GM12874 (cell line): ENCODE measurements at regions not wholly inside any gene's neighbourhood (a gene's known extent, or its start where the extent isn't known, plus 50 kb on each side); places are given as distances from the start of the nearest gene placed in this dataset.

Source experiments
- TF ChIP-seq, protein P1 (sequence below): IDR thresholded peaks from 2 replicates; pipeline ENCODE4 v1.5.1; 2011; ENCODE audit warnings: low read depth, mild to moderate bottlenecking, control low read depth, low read length, moderate library complexity; ENCODE audit not compliant: insufficient read depth

DNA sequence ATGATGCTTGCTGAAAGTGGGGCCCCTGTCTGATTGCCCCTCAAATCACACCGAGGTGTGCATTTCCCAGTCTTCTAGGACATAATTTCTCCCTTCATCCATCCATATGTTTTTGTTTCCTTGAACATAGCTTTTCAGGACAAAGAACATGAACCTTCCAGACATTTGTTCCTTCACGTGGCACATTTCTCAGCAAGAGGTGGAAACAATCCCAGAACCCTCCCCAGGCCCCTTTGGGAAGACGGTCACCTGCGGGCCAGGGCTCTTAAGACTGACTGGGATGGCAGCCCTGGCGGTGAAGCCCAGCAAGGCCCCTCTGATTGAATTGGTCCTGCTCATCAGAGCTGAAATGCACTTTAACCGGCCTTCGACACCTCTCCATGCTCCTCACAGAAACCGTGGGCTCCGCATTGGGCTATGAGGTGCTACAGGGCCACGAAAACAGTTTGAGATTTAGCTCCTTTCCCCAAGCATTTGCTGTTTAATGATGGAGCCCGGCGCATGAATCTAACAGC lies 522.5 kb upstream of the DPP6 start:
- TF ChIP-seq, protein P1, sequence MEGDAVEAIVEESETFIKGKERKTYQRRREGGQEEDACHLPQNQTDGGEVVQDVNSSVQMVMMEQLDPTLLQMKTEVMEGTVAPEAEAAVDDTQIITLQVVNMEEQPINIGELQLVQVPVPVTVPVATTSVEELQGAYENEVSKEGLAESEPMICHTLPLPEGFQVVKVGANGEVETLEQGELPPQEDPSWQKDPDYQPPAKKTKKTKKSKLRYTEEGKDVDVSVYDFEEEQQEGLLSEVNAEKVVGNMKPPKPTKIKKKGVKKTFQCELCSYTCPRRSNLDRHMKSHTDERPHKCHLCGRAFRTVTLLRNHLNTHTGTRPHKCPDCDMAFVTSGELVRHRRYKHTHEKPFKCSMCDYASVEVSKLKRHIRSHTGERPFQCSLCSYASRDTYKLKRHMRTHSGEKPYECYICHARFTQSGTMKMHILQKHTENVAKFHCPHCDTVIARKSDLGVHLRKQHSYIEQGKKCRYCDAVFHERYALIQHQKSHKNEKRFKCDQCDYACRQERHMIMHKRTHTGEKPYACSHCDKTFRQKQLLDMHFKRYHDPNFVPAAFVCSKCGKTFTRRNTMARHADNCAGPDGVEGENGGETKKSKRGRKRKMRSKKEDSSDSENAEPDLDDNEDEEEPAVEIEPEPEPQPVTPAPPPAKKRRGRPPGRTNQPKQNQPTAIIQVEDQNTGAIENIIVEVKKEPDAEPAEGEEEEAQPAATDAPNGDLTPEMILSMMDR: no peak

GRCh38 chr7:153530441-153530840 lies 521.8 kb upstream of the DPP6 start:
- TF ChIP-seq, protein P1: no peak

DNA sequence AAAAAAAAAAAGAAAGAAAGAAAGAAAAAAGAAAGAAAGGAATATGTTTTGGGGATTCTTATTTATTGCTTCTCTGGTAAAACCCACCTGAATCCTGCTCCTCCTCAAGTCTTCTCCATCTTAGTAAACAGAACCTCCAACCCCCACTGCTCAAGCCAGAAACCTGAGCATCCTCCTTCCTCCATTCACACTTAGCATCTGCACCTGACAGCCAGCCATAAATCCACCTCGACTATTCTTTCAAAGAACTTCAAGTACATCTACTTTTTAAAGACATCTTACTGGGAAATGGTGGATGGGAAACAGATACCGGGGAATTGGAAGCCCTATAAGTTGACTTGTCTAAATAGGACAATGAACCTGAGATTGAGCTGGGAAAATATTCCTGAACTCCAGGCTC lies 519.9 kb upstream of the DPP6 start:
- TF ChIP-seq, protein P1: no peak

DNA sequence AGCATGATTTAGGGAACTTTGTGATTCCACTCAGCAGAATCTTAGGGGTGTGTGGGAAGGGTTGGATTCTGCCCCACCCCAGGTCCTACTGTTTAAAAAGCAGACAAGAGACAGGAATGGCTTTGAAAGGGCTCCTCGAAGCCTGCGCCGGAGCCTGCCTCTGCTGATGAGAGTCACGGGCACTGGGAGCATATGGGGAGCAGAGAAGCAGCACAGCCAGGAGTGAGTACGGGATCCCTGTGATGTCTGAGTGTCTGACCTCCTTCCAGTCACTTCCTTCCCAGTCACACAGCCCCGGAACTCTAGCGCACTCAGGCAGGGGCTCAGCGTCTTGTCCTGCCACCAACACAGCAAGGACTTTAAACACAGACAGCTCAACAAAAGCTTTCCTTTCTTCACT lies 514.9 kb upstream of the DPP6 start:
- TF ChIP-seq, protein P1: no peak

DNA sequence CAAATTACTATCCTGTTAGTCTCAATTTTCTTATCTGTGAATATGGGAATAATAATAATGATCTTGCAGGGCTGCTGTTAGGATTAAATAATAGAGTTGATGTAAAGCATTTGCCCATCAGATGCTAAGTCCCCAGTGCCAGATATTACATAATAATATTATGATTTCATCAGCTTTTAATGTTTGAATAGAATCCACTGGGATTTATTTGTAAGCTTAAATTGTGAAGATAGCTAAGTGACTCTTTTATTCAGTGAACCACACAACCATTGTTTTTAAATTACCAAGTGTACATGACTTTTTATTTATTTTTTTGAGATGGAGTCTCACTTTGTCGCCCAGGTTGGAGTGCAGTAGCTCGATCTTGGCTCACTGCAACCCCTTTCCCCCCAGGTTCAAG lies 510.3 kb upstream of the DPP6 start:
- TF ChIP-seq, protein P1: no peak

DNA sequence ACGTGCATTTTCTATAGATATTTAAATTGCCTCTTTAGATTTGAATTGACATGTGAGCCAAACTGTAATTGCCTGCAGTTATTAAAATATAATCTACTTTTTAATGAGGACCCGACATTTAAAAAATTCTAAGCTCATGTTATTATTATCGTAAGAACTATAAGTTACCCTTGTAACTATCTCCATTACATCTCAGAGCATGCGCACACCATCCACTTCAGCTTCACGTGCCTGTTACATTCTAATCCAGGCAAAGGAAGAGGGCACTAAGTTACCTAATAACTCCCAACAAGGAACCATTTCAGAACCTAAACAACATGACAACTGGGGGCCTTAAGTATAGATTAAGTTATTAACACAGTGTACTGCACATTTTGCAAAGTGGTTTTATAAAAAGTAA lies 509.0 kb upstream of the DPP6 start:
- TF ChIP-seq, protein P1: no peak

- TF ChIP-seq, protein P1: no peak
Observed at GRCh38 chr7:153550173-153550572, 502.0 kb upstream of the DPP6 start.
